PC-9 (cell line): ENCODE measurements at regions not wholly inside any gene's neighbourhood (a gene's known extent, or its start where the extent isn't known, plus 50 kb on each side); places are given as distances from the start of the nearest gene placed in this dataset.

ENCODE experiments used
- BruUV-seq: library from RNA; stranded (reverse); fragments of 400-500 nt; replicated peaks from 2 replicates; lab custom pipeline; 2021; lab: Mats Ljungman, UMichigan
- CTCF ChIA-PET: fragments of 300-600 bp; sonication (Branson Sonifier 250); formaldehyde crosslinking; loops from one replicate; lab custom pipeline; 2022; ENCODE audit warnings: antibody characterized with exemption; lab: Charles Lee
- POLR2A ChIA-PET: fragments of 300-600 bp; sonication (Branson Sonifier 250); formaldehyde crosslinking; loops from one replicate; lab custom pipeline; 2022; ENCODE audit warnings: antibody characterized with exemption; ENCODE audit not compliant: unreplicated experiment; lab: Charles Lee
- DNase-seq, 2 experiments: peaks; one replicate each; pipeline versions ENCODE4 v3.0.0 to v3.0.0-alpha.2; 2015 to 2022; ENCODE audit warnings: mixed read lengths in 1 of 2
- H2AFZ ChIP-seq: fragments of 200-600 bp; sonication (generic); 2 replicates; pipeline ENCODE4 v1.8.1; 2017; ENCODE audit warnings: antibody characterized with exemption
- H3F3A ChIP-seq: fragments of 200-600 bp; sonication (generic); 2 replicates; pipeline ENCODE4 v1.8.1; 2017; ENCODE audit warnings: antibody characterized with exemption, mild to moderate bottlenecking, low read depth; ENCODE audit not compliant: insufficient read depth
- H3K27ac ChIP-seq: fragments of 200-600 bp; sonication (generic); 2 replicates; pipeline ENCODE4 v1.6.1; 2016; ENCODE audit warnings: mixed run types
- H3K27me3 ChIP-seq: fragments of 200-600 bp; sonication (generic); 2 replicates; pipeline ENCODE4 v1.6.1; 2016; ENCODE audit warnings: low read depth, mixed run types; ENCODE audit not compliant: insufficient read depth
- H3K36me3 ChIP-seq: fragments of 200-600 bp; sonication (generic); 2 replicates; pipeline ENCODE4 v1.6.1; 2016; ENCODE audit warnings: low read depth, mixed run types
- H3K4me1 ChIP-seq: fragments of 200-600 bp; sonication (generic); replicated peaks from 2 replicates; pipeline ENCODE4 v1.6.1; 2016; ENCODE audit warnings: mixed run types; ENCODE audit not compliant: insufficient read depth
- H3K4me2 ChIP-seq: fragments of 200-600 bp; sonication (generic); 2 replicates; pipeline ENCODE4 v1.6.1; 2017; ENCODE audit warnings: mixed run types
- H3K4me3 ChIP-seq: fragments of 200-600 bp; sonication (generic); 2 replicates; pipeline ENCODE4 v1.6.1; 2016; ENCODE audit warnings: mixed run types
- H3K79me2 ChIP-seq: fragments of 200-600 bp; sonication (generic); 2 replicates; pipeline ENCODE4 v1.6.1; 2017; ENCODE audit warnings: low read depth, mixed run types
- H3K9me2 ChIP-seq: fragments of 200-600 bp; sonication (generic); 2 replicates; pipeline ENCODE4 v1.8.1; 2017; ENCODE audit warnings: mild to moderate bottlenecking; ENCODE audit not compliant: insufficient read depth
- H3K9me3 ChIP-seq: fragments of 200-600 bp; sonication (generic); 2 replicates; pipeline ENCODE4 v1.8.1; 2016; ENCODE audit warnings: low read depth; ENCODE audit not compliant: insufficient read depth
- H4K20me1 ChIP-seq: fragments of 200-600 bp; sonication (generic); 2 replicates; pipeline ENCODE4 v1.8.1; 2017; ENCODE audit not compliant: insufficient read depth
- CTCF ChIP-seq: fragments of 200-600 bp; sonication (generic); conservative IDR thresholded peaks from 2 replicates; pipeline ENCODE4 v1.6.1; 2017; ENCODE audit warnings: mixed run types, antibody characterized with exemption, mild to moderate bottlenecking, moderate library complexity
- EZH2 ChIP-seq: fragments of 200-600 bp; sonication (generic); IDR thresholded peaks from 2 replicates; pipeline ENCODE4 v1.8.0; 2017; ENCODE audit warnings: antibody characterized with exemption, low read depth
- intact Hi-C: fragments of 100-400 bp; cut with micrococcal nuclease; formaldehyde crosslinking; loops from one replicate; pipeline ENCODE4 v1.10.0; 2022; ENCODE audit not compliant: unreplicated experiment

- no peaks in the 10 kb centered on the region for H3K9me2 ChIP-seq
- no peaks in the 10 kb centered on the region for H4K20me1 ChIP-seq
- H3K4me2 ChIP-seq, result no peak overlapping the region
- no peaks in the 10 kb centered on the region for H3K9me3 ChIP-seq
- POLR2A ChIA-PET, result no interaction called here
- no peak overlapping the region for H3K27ac ChIP-seq
- no peak overlapping the region for H2AFZ ChIP-seq
- no peak overlapping the region for H3K4me3 ChIP-seq
- no TSS peak for BruUV-seq
- no peaks in the 10 kb centered on the region for H3K27me3 ChIP-seq
- intact Hi-C loops, result no loop called here
- no peaks in the 10 kb centered on the region for H3K79me2 ChIP-seq
- no peaks in the 10 kb centered on the region for H3K36me3 ChIP-seq
- DNase-seq, result no peak
- no peaks in the 10 kb centered on the region for H3K4me1 ChIP-seq
- H3F3A ChIP-seq, result no peaks in the 10 kb centered on the region
- CTCF ChIA-PET, result no interaction called here
- TF ChIP-seq EZH2, result no peak
These were observed 421.8 kb downstream of the GBA3 start for GRCh38 chr4:23114538-23114937.

DNA sequence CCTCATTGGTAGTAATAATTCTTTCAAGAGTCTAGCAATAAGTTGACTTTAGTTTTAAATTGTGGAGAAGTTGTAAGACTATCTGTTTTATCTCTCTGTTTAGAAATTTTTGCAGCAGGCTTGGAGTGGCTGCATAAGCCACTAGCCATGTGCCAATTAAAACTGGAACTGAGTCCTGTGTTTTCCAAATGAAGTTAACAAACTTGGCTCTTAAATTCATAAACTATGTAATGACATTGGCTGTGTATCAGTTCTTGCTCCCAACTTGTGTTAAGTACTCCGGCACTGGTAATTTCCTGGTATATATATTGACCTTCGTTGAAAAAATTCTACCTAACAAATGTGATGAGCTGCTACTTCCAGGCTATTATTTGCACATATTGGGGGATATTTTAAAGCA lies 420.4 kb downstream of the GBA3 start:
- H3K4me2 ChIP-seq, result no peak overlapping the region
- H3K9me2 ChIP-seq, result no peaks in the 10 kb centered on the region
- TF ChIP-seq CTCF, result no peak
- no peak for TF ChIP-seq EZH2
- no peaks in the 10 kb centered on the region for H3K4me1 ChIP-seq
- H3F3A ChIP-seq, result no peaks in the 10 kb centered on the region
- no peaks in the 10 kb centered on the region for H3K79me2 ChIP-seq
- ChIA-PET POLR2A (no interaction called here), CTCF (no interaction called here)
- H3K36me3 ChIP-seq, result no peaks in the 10 kb centered on the region
- no peak overlapping the region for H3K4me3 ChIP-seq
- no peak overlapping the region for H2AFZ ChIP-seq
- H3K27me3 ChIP-seq, result no peaks in the 10 kb centered on the region
- no TSS peak for BruUV-seq
- no peak for DNase-seq
- no peak overlapping the region for H3K27ac ChIP-seq
- no peaks in the 10 kb centered on the region for H3K9me3 ChIP-seq
- H4K20me1 ChIP-seq, result no peaks in the 10 kb centered on the region
- intact Hi-C loops, result no loop called here

- H3K27me3 ChIP-seq, result no peaks in the 10 kb centered on the region
- no peaks in the 10 kb centered on the region for H3K9me2 ChIP-seq
- intact Hi-C loops, result no loop called here
- H4K20me1 ChIP-seq, result no peaks in the 10 kb centered on the region
- H3K4me1 ChIP-seq, result no peaks in the 10 kb centered on the region
- H3K27ac ChIP-seq, result no peak overlapping the region
- H3K36me3 ChIP-seq, result no peaks in the 10 kb centered on the region
- no peaks in the 10 kb centered on the region for H3K9me3 ChIP-seq
- BruUV-seq, result no TSS peak
- no peaks in the 10 kb centered on the region for H3K79me2 ChIP-seq
- DNase-seq, result no peak
- no peaks in the 10 kb centered on the region for H3F3A ChIP-seq
- ChIA-PET POLR2A (no interaction called here), CTCF (no interaction called here)
- no peak for TF ChIP-seq EZH2
- TF ChIP-seq CTCF, result no peak
- no peak overlapping the region for H2AFZ ChIP-seq
- no peak overlapping the region for H3K4me2 ChIP-seq
- H3K4me3 ChIP-seq, result no peak overlapping the region
These were observed 413.8 kb downstream of the GBA3 start for GRCh38 chr4:23106516-23106915.

- no peaks in the 10 kb centered on the region for H3K36me3 ChIP-seq
- H3K27me3 ChIP-seq, result no peaks in the 10 kb centered on the region
- H3K4me1 ChIP-seq, result no peaks in the 10 kb centered on the region
- H3F3A ChIP-seq, result no peaks in the 10 kb centered on the region
- no peaks in the 10 kb centered on the region for H3K9me2 ChIP-seq
- no peak overlapping the region for H2AFZ ChIP-seq
- H3K4me3 ChIP-seq, result no peak overlapping the region
- H3K4me2 ChIP-seq, result no peak overlapping the region
- no TSS peak for BruUV-seq
- TF ChIP-seq EZH2 (no peak), CTCF (no peak)
- intact Hi-C loops, result no loop called here
- no peaks in the 10 kb centered on the region for H3K9me3 ChIP-seq
- H3K27ac ChIP-seq, result no peak overlapping the region
- no peaks in the 10 kb centered on the region for H4K20me1 ChIP-seq
- DNase-seq, result no peak
- POLR2A ChIA-PET, result no interaction called here
- CTCF ChIA-PET, result no interaction called here
- H3K79me2 ChIP-seq, result no peaks in the 10 kb centered on the region
These were observed 413.1 kb downstream of the GBA3 start for GRCh38 chr4:23105759-23106370.
